IPS DF 6.9 (cell line): ENCODE measurements at regions not wholly inside any gene's neighbourhood (a gene's known extent, or its start where the extent isn't known, plus 50 kb on each side); places are given as distances from the start of the nearest gene placed in this dataset.

Experiments
- DNase-seq: peaks from one replicate; pipeline ENCODE4 v3.0.0-alpha.2; 2013; ENCODE audit warnings: low read depth, low spot score
- H3K27ac ChIP-seq: one replicate; pipeline ENCODE4 v1.5.1; 2013; ENCODE audit warnings: low read length, control low read depth
- H3K27me3 ChIP-seq: 2 replicates; pipeline ENCODE4 v1.6.1; 2013; ENCODE audit warnings: mild to moderate bottlenecking, low read length; ENCODE audit not compliant: control insufficient read depth, insufficient read depth
- H3K36me3 ChIP-seq: 2 replicates; pipeline ENCODE4 v1.6.1; 2013; ENCODE audit warnings: low read length; ENCODE audit not compliant: control insufficient read depth, insufficient read depth
- H3K4me1 ChIP-seq: 2 replicates; pipeline ENCODE4 v1.6.1; 2013; ENCODE audit warnings: low read length; ENCODE audit not compliant: control insufficient read depth, insufficient read depth
- H3K4me3 ChIP-seq: 2 replicates; pipeline ENCODE4 v1.5.1; 2013; ENCODE audit warnings: mild to moderate bottlenecking, low read length
- H3K9me3 ChIP-seq: 2 replicates; pipeline ENCODE4 v1.6.1; 2013; ENCODE audit warnings: low read length, inconsistent platforms; ENCODE audit not compliant: control insufficient read depth, insufficient read depth
- WGBS: extraction: QIAGEN DNeasy Blood & Tissue Kit; methylation state at CpG from one replicate; pipeline ENCODE4 v1.1.7; 2013; ENCODE audit warnings: mixed read lengths, missing lambda C conversion rate; ENCODE audit not compliant: insufficient read length, insufficient coverage; 5-methylcytosine and 5-hydroxymethylcytosine counted together

GRCh38 chr22:48585916-48586798, 1241.5 kb downstream of the BRD1 start:
- Histone ChIP-seq H3K27me3 (no peaks in the 10 kb centered on the region), H3K4me1 (no peaks in the 10 kb centered on the region), H3K9me3 (peaks cover 48% of the 10 kb centered on the region), H3K4me3 (no peak overlapping the region), H3K27ac (no peak overlapping the region), H3K36me3 (no peaks in the 10 kb centered on the region)
- DNase-seq = no peak
- 100% methylated on average over 2 of the region's 21 CpGs for WGBS

DNA sequence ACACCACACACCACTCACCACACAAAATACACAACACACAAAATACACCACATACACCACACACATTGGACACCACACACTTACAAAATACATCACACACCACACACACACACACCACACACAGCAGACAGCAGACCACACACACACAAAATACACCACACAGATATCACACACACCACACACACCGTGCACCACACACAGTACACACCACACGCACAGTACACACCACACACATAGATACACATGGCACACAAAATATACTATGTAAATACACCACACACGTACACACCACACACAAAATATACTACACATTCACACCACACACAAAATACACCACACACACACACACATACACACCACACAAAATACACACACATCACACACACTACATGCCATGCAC, 1243.5 kb downstream of the BRD1 start:
- Histone ChIP-seq H3K27ac (no peak overlapping the region), H3K27me3 (no peaks in the 10 kb centered on the region), H3K36me3 (no peaks in the 10 kb centered on the region), H3K9me3 (peaks cover 52% of the 10 kb centered on the region), H3K4me1 (no peaks in the 10 kb centered on the region), H3K4me3 (no peak overlapping the region)
- WGBS = 100% methylated on average over 1 of the region's 3 CpGs
- no peak for DNase-seq

GRCh38 chr22:48581796-48582469, 1245.7 kb downstream of the BRD1 start:
- Histone ChIP-seq H3K4me1 (no peaks in the 10 kb centered on the region; the same call in 1 of the 2 replicates), H3K36me3 (no peaks in the 10 kb centered on the region), H3K27me3 (no peaks in the 10 kb centered on the region), H3K9me3 (peaks cover 59% of the 10 kb centered on the region), H3K4me3 (no peak overlapping the region), H3K27ac (no peak overlapping the region)
- no peak for DNase-seq
- WGBS = 100% methylated on average over 3 of the region's 20 CpGs

GRCh38 chr22:48581205-48581766, 1246.4 kb downstream of the BRD1 start:
- Histone ChIP-seq H3K27ac (no peak overlapping the region), H3K4me3 (no peak overlapping the region), H3K9me3 (peaks cover 57% of the 10 kb centered on the region), H3K36me3 (no peaks in the 10 kb centered on the region), H3K27me3 (no peaks in the 10 kb centered on the region), H3K4me1 (no peaks in the 10 kb centered on the region; the same call in 1 of the 2 replicates)
- DNase-seq = no peak
- WGBS = no CpG with 5 or more reads among the region's 23 CpGs

DNA sequence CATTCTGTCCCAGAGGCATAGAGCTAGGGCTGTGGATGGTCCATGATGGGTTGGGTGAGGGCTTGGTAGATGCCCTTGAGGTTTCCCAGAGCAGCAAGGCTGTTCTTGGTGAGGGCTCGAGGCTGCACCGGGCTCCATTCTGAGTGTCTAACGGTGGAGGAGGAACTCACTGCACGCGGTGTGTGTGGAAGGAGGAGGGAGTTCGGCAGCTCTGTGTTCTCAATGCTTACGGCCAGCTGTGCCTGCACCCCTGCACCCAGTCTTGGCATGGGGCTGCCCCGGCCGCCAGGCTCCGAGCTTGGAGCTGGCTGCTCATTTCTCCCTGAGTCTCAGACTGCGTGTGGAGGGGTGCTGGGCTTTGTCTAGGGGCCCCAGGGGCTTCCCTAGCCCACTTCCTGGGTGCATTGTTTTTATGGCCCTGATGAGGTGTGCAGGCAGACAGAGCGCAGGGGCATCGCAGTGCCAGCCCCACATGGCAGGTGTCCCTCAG, 1247.1 kb downstream of the BRD1 start:
- H3K36me3 ChIP-seq = no peaks in the 10 kb centered on the region
- no peaks in the 10 kb centered on the region for H3K27me3 ChIP-seq
- no peaks in the 10 kb centered on the region; the same call in 1 of the 2 replicates for H3K4me1 ChIP-seq
- no peak overlapping the region for H3K4me3 ChIP-seq
- peaks cover 51% of the 10 kb centered on the region for H3K9me3 ChIP-seq
- no peak overlapping the region for H3K27ac ChIP-seq
- no peak for DNase-seq
- no CpG with 5 or more reads among the region's 13 CpGs for WGBS

- H3K9me3 ChIP-seq = peaks cover 46% of the 10 kb centered on the region
- H3K27ac ChIP-seq = no peak overlapping the region
- no CpG with 5 or more reads among the region's 22 CpGs for WGBS
- H3K27me3 ChIP-seq = no peaks in the 10 kb centered on the region
- no peak for DNase-seq
- no peaks in the 10 kb centered on the region; the same call in 1 of the 2 replicates for H3K4me1 ChIP-seq
- H3K36me3 ChIP-seq = no peaks in the 10 kb centered on the region
- H3K4me3 ChIP-seq = no peak overlapping the region
Measured at GRCh38 chr22:48579928-48580309, 1247.8 kb downstream of the BRD1 start.

- no peaks in the 10 kb centered on the region for H3K36me3 ChIP-seq
- no peak overlapping the region for H3K4me3 ChIP-seq
- H3K27me3 ChIP-seq = no peaks in the 10 kb centered on the region
- H3K27ac ChIP-seq = no peak overlapping the region
- no CpG with 5 or more reads among the region's 30 CpGs for WGBS
- no peak for DNase-seq
- H3K4me1 ChIP-seq = no peaks in the 10 kb centered on the region; the same call in 1 of the 2 replicates
- peaks cover 43% of the 10 kb centered on the region for H3K9me3 ChIP-seq
Measured at GRCh38 chr22:48579043-48579927, 1248.4 kb downstream of the BRD1 start.

- Histone ChIP-seq H3K27me3 (no peaks in the 10 kb centered on the region), H3K27ac (no peak overlapping the region), H3K9me3 (peaks cover 45% of the 10 kb centered on the region), H3K4me3 (no peak overlapping the region), H3K36me3 (no peaks in the 10 kb centered on the region), H3K4me1 (no peaks in the 10 kb centered on the region; the same call in 1 of the 2 replicates)
- no CpG with 5 or more reads among the region's 24 CpGs for WGBS
- DNase-seq = no peak
Measured at GRCh38 chr22:48578138-48579042, 1249.3 kb downstream of the BRD1 start.

DNA sequence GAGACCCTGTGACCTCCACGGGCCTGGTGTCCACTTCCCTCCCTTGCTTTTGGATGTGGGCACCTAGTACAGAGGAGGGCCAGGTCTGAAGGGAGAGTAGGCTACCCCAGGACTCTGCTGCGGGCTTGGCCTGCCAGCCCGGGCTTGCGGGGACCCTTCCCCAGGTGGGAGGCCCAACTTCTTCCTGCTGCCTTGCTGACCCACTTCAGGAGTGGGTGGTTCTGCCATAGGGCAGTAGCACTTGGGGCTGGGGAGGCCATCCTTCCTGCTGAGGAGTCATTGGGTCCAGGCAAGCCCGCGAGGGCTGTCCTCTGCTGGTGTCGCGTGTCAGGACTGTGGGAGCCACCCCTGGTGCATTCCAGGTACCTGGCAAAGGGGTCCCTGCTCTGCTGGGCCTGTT, 1250.0 kb downstream of the BRD1 start:
- peaks cover 42% of the 10 kb centered on the region for H3K9me3 ChIP-seq
- H3K4me3 ChIP-seq = no peak overlapping the region
- no CpG with 5 or more reads among the region's 8 CpGs for WGBS
- H3K27ac ChIP-seq = no peak overlapping the region
- no peaks in the 10 kb centered on the region for H3K27me3 ChIP-seq
- no peaks in the 10 kb centered on the region for H3K36me3 ChIP-seq
- H3K4me1 ChIP-seq = no peaks in the 10 kb centered on the region; the same call in 1 of the 2 replicates
- no peak for DNase-seq
